H9 (cell line): ENCODE measurements at regions not wholly inside any gene's neighbourhood (a gene's known extent, or its start where the extent isn't known, plus 50 kb on each side); places are given as distances from the start of the nearest gene placed in this dataset.

Experiments
- DNase-seq: peaks from one replicate; pipeline ENCODE4 v3.0.0-alpha.2; 2017
- H2AFZ ChIP-seq: one replicate; pipeline ENCODE4 v1.6.1; 2013; ENCODE audit warnings: mild to moderate bottlenecking, low read length, control low read depth, moderate library complexity
- H2AK5ac ChIP-seq: 2 replicates; pipeline ENCODE4 v1.6.1; 2013; ENCODE audit warnings: low read length, control low read depth, mixed read lengths; ENCODE audit not compliant: insufficient read length
- H2BK120ac ChIP-seq: one replicate; pipeline ENCODE4 v1.6.1; 2013; ENCODE audit warnings: low read depth, mild to moderate bottlenecking, low read length, control low read depth, inconsistent platforms; ENCODE audit not compliant: poor library complexity, severe bottlenecking
- H2BK12ac ChIP-seq: 2 replicates; pipeline ENCODE4 v1.6.1; 2013; ENCODE audit warnings: low read length, control low read depth, mixed read lengths, low read depth; ENCODE audit not compliant: insufficient read length
- H2BK15ac ChIP-seq: 2 replicates; pipeline ENCODE4 v1.6.1; 2013; ENCODE audit warnings: low read depth, low read length, control low read depth
- H2BK20ac ChIP-seq: one replicate; pipeline ENCODE4 v1.6.1; 2013; ENCODE audit warnings: low read depth, mild to moderate bottlenecking, low read length, control low read depth, inconsistent platforms; ENCODE audit not compliant: poor library complexity, severe bottlenecking
- H2BK5ac ChIP-seq: 2 replicates; pipeline ENCODE4 v1.6.1; 2013; ENCODE audit warnings: low read length, control low read depth, mixed read lengths; ENCODE audit not compliant: insufficient read length
- H3K14ac ChIP-seq: 2 replicates; pipeline ENCODE4 v1.6.1; 2013; ENCODE audit warnings: low read length, control low read depth; ENCODE audit not compliant: insufficient read depth
- H3K18ac ChIP-seq: 2 replicates; pipeline ENCODE4 v1.6.1; 2013; ENCODE audit warnings: low read depth, mild to moderate bottlenecking, mixed read lengths, low read length, control low read depth; ENCODE audit not compliant: insufficient read length
- H3K23ac ChIP-seq: 2 replicates; pipeline ENCODE4 v1.6.1; 2013; ENCODE audit warnings: low read length, control low read depth, mixed read lengths, low read depth; ENCODE audit not compliant: insufficient read length
- H3K23me2 ChIP-seq: 2 replicates; pipeline ENCODE4 v1.6.1; 2013; ENCODE audit warnings: low read depth, mild to moderate bottlenecking, mixed read lengths, low read length, control low read depth; ENCODE audit not compliant: insufficient read length, poor library complexity, severe bottlenecking
- H3K27ac ChIP-seq: 2 replicates; pipeline ENCODE4 v1.5.1; 2013; ENCODE audit warnings: low read length, control low read depth, mixed read lengths, low read depth; ENCODE audit not compliant: insufficient read length
- H3K27me3 ChIP-seq: 2 replicates; pipeline ENCODE4 v1.6.1; 2013; ENCODE audit warnings: low read length, control low read depth, inconsistent platforms; ENCODE audit not compliant: insufficient read depth
- H3K4ac ChIP-seq: 2 replicates; pipeline ENCODE4 v1.6.1; 2013; ENCODE audit warnings: low read depth, mild to moderate bottlenecking, control low read depth, inconsistent platforms, low read length, moderate library complexity
- H3K4me1 ChIP-seq: 2 replicates; pipeline ENCODE4 v1.6.1; 2013; ENCODE audit warnings: low read length, control low read depth, inconsistent platforms; ENCODE audit not compliant: insufficient read depth
- H3K4me2 ChIP-seq: 2 replicates; pipeline ENCODE4 v1.6.1; 2013; ENCODE audit warnings: low read length, control low read depth, mixed read lengths; ENCODE audit not compliant: insufficient read length, insufficient read depth
- H3K56ac ChIP-seq: 2 replicates; pipeline ENCODE4 v1.6.1; 2013; ENCODE audit warnings: low read depth, mild to moderate bottlenecking, mixed read lengths, low read length, control low read depth; ENCODE audit not compliant: insufficient read length
- H3K79me1 ChIP-seq: 2 replicates; pipeline ENCODE4 v1.6.1; 2013; ENCODE audit warnings: low read depth, mild to moderate bottlenecking, moderate library complexity, low read length, control low read depth, inconsistent platforms; ENCODE audit not compliant: insufficient read depth, poor library complexity, severe bottlenecking
- H3K79me2 ChIP-seq: 2 replicates; pipeline ENCODE4 v1.6.1; 2013; ENCODE audit warnings: low read length, control low read depth, inconsistent platforms; ENCODE audit not compliant: insufficient read depth
- H3K9ac ChIP-seq: 2 replicates; pipeline ENCODE4 v1.6.1; 2013; ENCODE audit warnings: low read length, control low read depth, mixed read lengths; ENCODE audit not compliant: insufficient read length; ENCODE audit errors: extremely low read depth
- H3K9me3 ChIP-seq: one replicate; pipeline ENCODE4 v1.6.1; 2013; ENCODE audit warnings: low read depth, low read length, inconsistent platforms; ENCODE audit not compliant: control insufficient read depth
- H3T11ph ChIP-seq: one replicate; pipeline ENCODE4 v1.6.1; 2013; ENCODE audit warnings: mild to moderate bottlenecking, low read length, control low read depth, inconsistent platforms
- H4K20me1 ChIP-seq: one replicate; pipeline ENCODE4 v1.6.1; 2013; ENCODE audit not compliant: control insufficient read depth, insufficient read length, insufficient read depth
- H4K5ac ChIP-seq: 2 replicates; pipeline ENCODE4 v1.6.1; 2013; ENCODE audit warnings: low read depth, mild to moderate bottlenecking, mixed read lengths, low read length, control low read depth; ENCODE audit not compliant: insufficient read length
- H4K8ac ChIP-seq: replicated peaks from 2 replicates; pipeline ENCODE4 v1.6.1; 2013; ENCODE audit warnings: low read length, control low read depth, mixed read lengths, low read depth; ENCODE audit not compliant: insufficient read length
- H4K91ac ChIP-seq: 2 replicates; pipeline ENCODE4 v1.6.1; 2013; ENCODE audit warnings: low read depth, mild to moderate bottlenecking, moderate library complexity, mixed read lengths, low read length, control low read depth; ENCODE audit not compliant: insufficient read length
- H3K27ac Mint-ChIP-seq, 3 experiments: 2 replicates in 2 of 3; 3 replicates in 1 of 3; pipeline ENCODE4 v1.8.0; 2020 to 2021; ENCODE audit warnings: mixed read lengths in 3 of 3, mild to moderate bottlenecking in 1 of 3, moderate library complexity in 1 of 3
- H3K27me3 Mint-ChIP-seq: 2 replicates; pipeline ENCODE4 v1.8.0; 2021; ENCODE audit warnings: low read depth, mild to moderate bottlenecking, moderate library complexity, mixed read lengths
- H3K36me3 Mint-ChIP-seq, 3 experiments: 2 replicates in 2 of 3; 3 replicates in 1 of 3; pipeline ENCODE4 v1.8.0; 2020 to 2021; ENCODE audit warnings: low read depth in 3 of 3, mixed read lengths in 3 of 3; ENCODE audit not compliant: insufficient read depth in 1 of 3
- H3K4me1 Mint-ChIP-seq, 2 experiments: 2 replicates each; pipeline ENCODE4 v1.8.0; 2020; ENCODE audit warnings: mixed read lengths in 2 of 2
- H3K4me3 Mint-ChIP-seq, 2 experiments: 2 replicates in 1 of 2; 3 replicates in 1 of 2; pipeline ENCODE4 v1.8.0; 2020 to 2021; ENCODE audit warnings: mild to moderate bottlenecking in 2 of 2, mixed read lengths in 2 of 2, moderate library complexity in 1 of 2
- H3K9me3 Mint-ChIP-seq, 2 experiments: 2 replicates in 1 of 2; 3 replicates in 1 of 2; pipeline ENCODE4 v1.8.0; 2020; ENCODE audit warnings: mild to moderate bottlenecking in 2 of 2, mixed read lengths in 2 of 2, moderate library complexity in 1 of 2
- CTCF ChIP-seq: fragments of 200-600 bp; sonication (generic); conservative IDR thresholded peaks from 3 replicates; pipeline ENCODE4 v1.8.0; 2021; ENCODE audit warnings: antibody characterized with exemption, mild to moderate bottlenecking
- WGBS: extraction: QIAGEN DNeasy Blood & Tissue Kit; methylation state at CpG from one replicate; pipeline ENCODE4 v1.1.7; 2013; ENCODE audit warnings: missing lambda C conversion rate, low lambda C conversion rate, mixed read lengths; ENCODE audit not compliant: insufficient read length; ENCODE audit errors: extremely low coverage; 5-methylcytosine and 5-hydroxymethylcytosine counted together

GRCh38 chr4:138609943-138610350 lies 367.8 kb upstream of the SLC7A11 start:
- H3K4me2 ChIP-seq = no peak overlapping the region
- H3K4me1 ChIP-seq = peaks cover 2% of the 10 kb centered on the region; the same call in 1 of the 2 replicates
- H3K9ac ChIP-seq = no peak overlapping the region

More at GRCh38 chr4:138609943-138610350, 367.8 kb upstream of the SLC7A11 start:
- Mint-ChIP-seq H3K4me3 (no peak overlapping the region), H3K27me3 (no peaks in the 10 kb centered on the region), H3K9me3 (no peaks in the 10 kb centered on the region), H3K4me1 (peaks cover 35 to 36% of the 10 kb centered on the region in 2 experiments), H3K27ac (no peak overlapping the region), H3K36me3 (no peaks in the 10 kb centered on the region; a peak in 1 of 7 replicates)
- no peaks in the 10 kb centered on the region for H3K79me1 ChIP-seq
- H3K23ac ChIP-seq = no peak overlapping the region
- no CpG with 5 or more reads among the region's 2 CpGs for WGBS
- H4K20me1 ChIP-seq = no peaks in the 10 kb centered on the region
- H3T11ph ChIP-seq = no peak overlapping the region
- no peak overlapping the region for H2BK120ac ChIP-seq
- H3K4ac ChIP-seq = no peak overlapping the region
- H3K56ac ChIP-seq = no peak overlapping the region
- H3K27ac ChIP-seq = no peak overlapping the region
- no peak overlapping the region for H3K18ac ChIP-seq
- no peak overlapping the region for H4K8ac ChIP-seq
- no peaks in the 10 kb centered on the region for H3K23me2 ChIP-seq
- H3K14ac ChIP-seq = no peak overlapping the region
- no peak overlapping the region for H2BK12ac ChIP-seq
- DNase-seq = no peak
- TF ChIP-seq CTCF = no peak
- H2AFZ ChIP-seq = no peak overlapping the region
- H2BK5ac ChIP-seq = no peak overlapping the region
- H3K79me2 ChIP-seq = no peaks in the 10 kb centered on the region
- H4K91ac ChIP-seq = no peak overlapping the region
- H4K5ac ChIP-seq = no peak overlapping the region
- no peaks in the 10 kb centered on the region for H3K9me3 ChIP-seq
- H3K27me3 ChIP-seq = no peaks in the 10 kb centered on the region
- no peak overlapping the region for H2BK20ac ChIP-seq
- no peak overlapping the region for H2BK15ac ChIP-seq
- no peak overlapping the region for H2AK5ac ChIP-seq
